NB4 (cell line): ENCODE measurements at regions not wholly inside any gene's neighbourhood (a gene's known extent, or its start where the extent isn't known, plus 50 kb on each side); places are given as distances from the start of the nearest gene placed in this dataset.

Experiments
- DNase-seq: peaks from one replicate; pipeline ENCODE4 v3.0.0; 2010; ENCODE audit warnings: low read depth
- H3K4me3 ChIP-seq: one replicate; pipeline ENCODE4 v1.5.1; 2011; ENCODE audit warnings: mild to moderate bottlenecking, low read depth, low read length, moderate library complexity
- CTCF ChIP-seq: IDR thresholded peaks from one replicate; pipeline ENCODE4 v1.5.1; 2012; ENCODE audit warnings: low read depth, low read length
- MAX ChIP-seq: IDR thresholded peaks from 2 replicates; pipeline ENCODE4 v1.6.1; 2011; ENCODE audit warnings: low read depth, low read length
- MYC ChIP-seq: IDR thresholded peaks from 2 replicates; pipeline ENCODE4 v1.6.1; 2011; ENCODE audit warnings: low read depth, low read length
- POLR2A ChIP-seq: IDR thresholded peaks from 2 replicates; pipeline ENCODE4 v1.6.1; 2011; ENCODE audit warnings: mild to moderate bottlenecking; ENCODE audit not compliant: insufficient read length; ENCODE audit errors: extremely low read depth

DNA sequence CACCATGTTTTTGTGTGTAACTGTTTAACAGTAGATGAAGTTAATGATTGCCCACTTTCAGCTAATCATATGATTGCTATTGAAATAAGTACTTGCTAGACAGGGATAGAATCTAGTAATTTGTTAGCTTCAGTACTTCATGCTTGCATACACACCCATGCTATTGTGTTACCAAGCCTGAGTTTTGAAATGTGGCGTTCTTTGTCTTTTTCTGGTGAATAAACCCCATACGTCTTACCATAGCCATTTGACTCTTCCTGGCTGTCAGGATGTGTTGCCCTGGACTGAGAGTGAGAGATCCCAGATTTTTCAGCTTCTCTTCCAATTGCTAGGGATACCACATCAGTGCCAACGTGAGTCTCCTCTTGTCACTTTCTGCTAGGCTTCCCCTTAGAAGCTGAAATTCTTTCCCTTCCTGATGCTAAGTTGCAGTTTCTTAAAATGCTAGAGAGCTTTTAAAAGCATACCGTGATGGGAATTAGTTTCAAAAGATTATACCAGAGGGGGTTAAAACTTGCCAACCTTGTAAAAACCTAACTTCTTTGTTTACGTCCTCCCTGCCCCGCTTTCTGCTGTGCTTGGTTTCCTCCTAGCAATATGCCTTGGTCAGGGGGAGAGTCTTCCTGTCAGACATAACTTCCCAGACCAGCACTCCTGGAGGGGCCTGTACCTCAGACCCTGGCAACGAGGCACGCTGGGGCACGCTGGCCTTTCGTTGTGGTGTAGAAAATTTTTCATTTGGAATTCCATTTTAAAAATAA lies 62.9 kb upstream of the ULK4 start:
- TF ChIP-seq MYC (no peak), MAX (no peak), POLR2A (no peak), CTCF (no peak)
- peak; percentile 70 for DNase-seq
- peak overlapping the region; percentile 42 for H3K4me3 ChIP-seq

DNA sequence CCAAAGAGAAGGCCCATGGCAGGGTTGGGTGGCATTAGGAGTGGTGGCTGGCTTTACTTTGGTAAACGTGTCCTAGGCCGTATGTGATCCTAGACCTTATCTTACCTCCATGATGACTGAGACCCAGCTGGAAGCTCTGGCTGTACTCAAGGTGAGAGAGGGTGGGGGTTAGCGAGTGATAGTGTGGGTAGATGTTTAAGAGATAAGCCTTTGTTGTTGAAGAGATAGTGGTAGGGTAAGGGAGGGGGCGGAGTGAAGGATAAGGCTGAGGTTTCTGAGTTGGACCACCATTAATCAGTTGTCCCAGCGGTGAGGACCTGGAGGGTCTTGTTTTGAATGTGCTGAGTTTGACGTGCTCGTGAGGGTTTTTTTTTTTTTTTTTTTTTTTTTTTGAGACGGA lies 61.5 kb upstream of the ULK4 start:
- H3K4me3 ChIP-seq = no peak overlapping the region
- TF ChIP-seq CTCF = no peak
- TF ChIP-seq MYC = no peak
- no peak for TF ChIP-seq MAX
- no peak for DNase-seq

- DNase-seq = no peak
- no peak overlapping the region for H3K4me3 ChIP-seq
- no peak for TF ChIP-seq MYC
- TF ChIP-seq CTCF = no peak
- TF ChIP-seq MAX = no peak
- no peak for TF ChIP-seq POLR2A
Observed at GRCh38 chr3:42022355-42022754, 60.5 kb upstream of the ULK4 start.

DNA sequence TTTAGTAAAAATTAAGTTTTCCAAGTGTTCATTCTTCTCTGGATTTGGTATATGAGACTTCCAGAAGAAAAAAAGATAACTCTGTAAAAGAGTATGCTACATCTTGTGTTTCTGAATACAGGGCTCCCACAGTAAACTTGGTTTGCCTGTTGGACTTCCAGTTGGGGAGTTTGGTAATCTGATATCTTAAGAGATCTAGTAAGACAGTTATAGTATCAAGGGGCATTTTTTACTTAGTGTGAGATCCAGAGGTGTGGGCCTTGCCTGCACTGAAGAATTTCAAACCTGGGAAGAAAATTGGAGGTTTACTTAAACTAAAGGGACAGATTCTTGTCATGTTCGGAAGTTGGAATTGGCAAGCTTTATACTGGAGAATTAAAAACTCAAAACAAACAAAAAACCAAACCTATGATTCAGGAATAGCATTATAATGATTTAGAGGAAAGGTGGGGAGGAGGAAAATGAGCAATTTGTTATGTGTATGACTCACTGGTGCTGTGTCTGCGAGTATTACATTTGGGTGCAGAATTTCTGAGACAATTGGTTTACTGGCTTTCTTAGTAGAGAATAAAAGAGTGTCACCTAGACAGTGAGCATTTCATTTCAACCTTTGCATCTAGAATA lies 58.9 kb upstream of the ULK4 start:
- H3K4me3 ChIP-seq = no peak overlapping the region
- DNase-seq = peak; percentile 26
- no peak for TF ChIP-seq CTCF
- TF ChIP-seq POLR2A = no peak
- no peak for TF ChIP-seq MAX
- no peak for TF ChIP-seq MYC

GRCh38 chr3:42019953-42020260 lies 58.0 kb upstream of the ULK4 start:
- DNase-seq = no peak
- no peak overlapping the region for H3K4me3 ChIP-seq
- TF ChIP-seq MAX (no peak), POLR2A (no peak), MYC (no peak), CTCF (no peak)
